Loucy (cell line): ENCODE measurements at regions not wholly inside any gene's neighbourhood (a gene's known extent, or its start where the extent isn't known, plus 50 kb on each side); places are given as distances from the start of the nearest gene placed in this dataset.

ENCODE experiments used
- EZH2phosphoT487 ChIP-seq: fragments of 200-600 bp; IDR thresholded peaks from 2 replicates; pipeline ENCODE4 v1.6.1; 2018; ENCODE audit warnings: antibody characterized with exemption, mild to moderate bottlenecking, moderate library complexity, borderline replicate concordance
- TF ChIP-seq, protein P1 (sequence below): fragments of 200-600 bp; sonication (generic); conservative IDR thresholded peaks from 2 replicates; pipeline ENCODE4 v1.5.1; 2014; ENCODE audit warnings: mild to moderate bottlenecking, antibody characterized with exemption, low read length

- TF ChIP-seq, protein P1, sequence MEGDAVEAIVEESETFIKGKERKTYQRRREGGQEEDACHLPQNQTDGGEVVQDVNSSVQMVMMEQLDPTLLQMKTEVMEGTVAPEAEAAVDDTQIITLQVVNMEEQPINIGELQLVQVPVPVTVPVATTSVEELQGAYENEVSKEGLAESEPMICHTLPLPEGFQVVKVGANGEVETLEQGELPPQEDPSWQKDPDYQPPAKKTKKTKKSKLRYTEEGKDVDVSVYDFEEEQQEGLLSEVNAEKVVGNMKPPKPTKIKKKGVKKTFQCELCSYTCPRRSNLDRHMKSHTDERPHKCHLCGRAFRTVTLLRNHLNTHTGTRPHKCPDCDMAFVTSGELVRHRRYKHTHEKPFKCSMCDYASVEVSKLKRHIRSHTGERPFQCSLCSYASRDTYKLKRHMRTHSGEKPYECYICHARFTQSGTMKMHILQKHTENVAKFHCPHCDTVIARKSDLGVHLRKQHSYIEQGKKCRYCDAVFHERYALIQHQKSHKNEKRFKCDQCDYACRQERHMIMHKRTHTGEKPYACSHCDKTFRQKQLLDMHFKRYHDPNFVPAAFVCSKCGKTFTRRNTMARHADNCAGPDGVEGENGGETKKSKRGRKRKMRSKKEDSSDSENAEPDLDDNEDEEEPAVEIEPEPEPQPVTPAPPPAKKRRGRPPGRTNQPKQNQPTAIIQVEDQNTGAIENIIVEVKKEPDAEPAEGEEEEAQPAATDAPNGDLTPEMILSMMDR = no peak
- no peak for TF ChIP-seq EZH2phosphoT487
These were observed 1029.5 kb upstream of the LRRN3 start for GRCh38 chr7:110061387-110061786.
